IPS-20b (cell line): ENCODE measurements at regions not wholly inside any gene's neighbourhood (a gene's known extent, or its start where the extent isn't known, plus 50 kb on each side); places are given as distances from the start of the nearest gene placed in this dataset.

Experiments
- H3K27ac ChIP-seq: one replicate; pipeline ENCODE4 v1.5.1; 2013; ENCODE audit warnings: low read length
- H3K27me3 ChIP-seq: 2 replicates; pipeline ENCODE4 v1.6.1; 2013; ENCODE audit warnings: mild to moderate bottlenecking, low read length, inconsistent platforms; ENCODE audit not compliant: insufficient read depth
- H3K36me3 ChIP-seq: 2 replicates; pipeline ENCODE4 v1.6.1; 2013; ENCODE audit warnings: low read depth, mild to moderate bottlenecking, inconsistent platforms, low read length, moderate library complexity; ENCODE audit not compliant: insufficient read depth
- H3K4me1 ChIP-seq: 2 replicates; pipeline ENCODE4 v1.6.1; 2013; ENCODE audit warnings: mild to moderate bottlenecking, control low read depth, inconsistent platforms, low read length, moderate library complexity; ENCODE audit not compliant: insufficient read depth
- H3K4me3 ChIP-seq: 2 replicates; pipeline ENCODE4 v1.5.1; 2013; ENCODE audit warnings: mild to moderate bottlenecking, low read length, inconsistent platforms
- H3K9ac ChIP-seq: 2 replicates; pipeline ENCODE4 v1.6.1; 2013; ENCODE audit warnings: low read depth, mild to moderate bottlenecking, inconsistent platforms, low read length, moderate library complexity
- H3K9me3 ChIP-seq: 2 replicates; pipeline ENCODE4 v1.6.1; 2013; ENCODE audit warnings: mild to moderate bottlenecking, low read depth, low read length, inconsistent platforms; ENCODE audit not compliant: insufficient read depth

- H3K27me3 ChIP-seq: no peaks in the 10 kb centered on the region
- no peaks in the 10 kb centered on the region for H3K4me1 ChIP-seq
- no peak overlapping the region for H3K27ac ChIP-seq
- no peak overlapping the region for H3K4me3 ChIP-seq
- H3K36me3 ChIP-seq: no peaks in the 10 kb centered on the region
- no peaks in the 10 kb centered on the region for H3K9me3 ChIP-seq
- H3K9ac ChIP-seq: no peak overlapping the region
These were observed 444.3 kb upstream of the GRIA3 start for GRCh38 chrX:122739770-122740169.

DNA sequence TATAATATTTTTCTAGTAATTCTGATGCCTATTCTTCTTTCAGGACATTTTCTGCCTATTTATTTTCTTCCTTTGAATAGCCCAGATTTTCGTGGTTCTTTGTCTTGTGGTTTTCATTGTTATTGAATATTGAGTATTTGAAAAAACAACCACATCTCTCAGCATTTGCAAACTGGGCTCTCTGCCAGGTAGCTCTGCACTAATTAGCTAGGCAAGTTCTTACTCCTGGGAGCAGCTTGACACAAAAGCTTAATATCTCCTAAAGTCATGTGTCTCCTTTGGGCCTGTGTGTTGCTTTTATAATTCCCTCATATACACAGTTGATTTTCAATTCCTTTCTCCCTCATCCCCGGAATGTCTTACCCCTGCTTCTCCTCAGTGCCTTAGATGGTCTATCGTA is 413.5 kb upstream of the GRIA3 start:
- no peak overlapping the region for H3K27ac ChIP-seq

GRCh38 chrX:122771933-122772332 is 412.1 kb upstream of the GRIA3 start:
- Histone ChIP-seq H3K27me3 (no peaks in the 10 kb centered on the region), H3K4me3 (no peak overlapping the region), H3K4me1 (no peaks in the 10 kb centered on the region), H3K36me3 (no peaks in the 10 kb centered on the region), H3K27ac (no peak overlapping the region), H3K9me3 (no peaks in the 10 kb centered on the region), H3K9ac (no peak overlapping the region)

More for the DNA sequence above, 413.5 kb upstream of the GRIA3 start:
- Histone ChIP-seq H3K36me3 (no peaks in the 10 kb centered on the region), H3K4me3 (no peak overlapping the region), H3K9ac (no peak overlapping the region), H3K27me3 (no peaks in the 10 kb centered on the region), H3K4me1 (no peaks in the 10 kb centered on the region), H3K9me3 (no peaks in the 10 kb centered on the region)

DNA sequence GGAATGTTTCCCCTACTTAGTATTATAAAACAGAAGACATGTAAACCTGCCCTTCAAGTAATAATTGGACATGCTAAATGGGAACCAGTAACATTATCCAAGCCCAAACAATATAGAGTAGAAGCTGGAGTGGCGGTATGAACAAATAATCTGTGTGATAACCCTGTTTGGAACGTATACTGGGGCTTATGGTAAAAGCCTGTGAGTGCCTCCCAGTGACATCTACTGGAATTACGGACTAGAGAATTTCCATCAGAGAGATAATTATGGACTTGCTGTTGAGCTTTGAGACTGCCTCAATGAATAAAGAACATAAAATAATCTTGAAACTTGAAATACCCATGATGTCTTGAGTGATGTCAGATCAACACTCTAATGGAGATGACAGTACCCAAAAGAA is 406.3 kb upstream of the GRIA3 start:
- no peaks in the 10 kb centered on the region for H3K27me3 ChIP-seq

DNA sequence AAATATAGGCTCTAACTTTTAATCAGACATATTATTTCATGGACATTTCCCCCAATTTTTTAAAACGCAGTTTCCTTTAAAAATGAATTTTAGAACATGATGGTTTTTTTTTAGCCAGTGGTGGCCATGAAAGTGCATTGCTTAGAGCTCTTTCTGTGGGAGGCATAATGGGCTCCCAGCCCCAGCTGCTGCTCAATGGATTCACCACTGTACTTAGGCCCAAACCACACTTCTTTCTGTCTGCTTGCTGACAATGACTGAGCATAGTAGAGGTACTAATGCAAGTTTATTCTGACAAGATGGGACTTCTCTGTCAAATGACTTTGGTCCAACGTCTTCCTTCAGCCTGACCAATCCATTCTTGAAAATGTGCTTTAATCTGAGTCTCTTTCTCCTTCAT is 400.2 kb upstream of the GRIA3 start:
- Histone ChIP-seq H3K36me3 (no peaks in the 10 kb centered on the region), H3K9me3 (no peaks in the 10 kb centered on the region), H3K27me3 (no peaks in the 10 kb centered on the region), H3K9ac (no peak overlapping the region), H3K27ac (no peak overlapping the region), H3K4me1 (no peaks in the 10 kb centered on the region), H3K4me3 (no peak overlapping the region)

More for the DNA sequence above, 406.3 kb upstream of the GRIA3 start:
- Histone ChIP-seq H3K36me3 (no peaks in the 10 kb centered on the region), H3K9me3 (no peaks in the 10 kb centered on the region), H3K4me1 (no peaks in the 10 kb centered on the region), H3K27ac (no peak overlapping the region), H3K4me3 (no peak overlapping the region), H3K9ac (no peak overlapping the region)

GRCh38 chrX:122787231-122787630 is 396.8 kb upstream of the GRIA3 start:
- H3K36me3 ChIP-seq: no peaks in the 10 kb centered on the region
- no peaks in the 10 kb centered on the region for H3K9me3 ChIP-seq
- H3K9ac ChIP-seq: no peak overlapping the region
- no peaks in the 10 kb centered on the region for H3K4me1 ChIP-seq
- no peaks in the 10 kb centered on the region for H3K27me3 ChIP-seq
- H3K4me3 ChIP-seq: no peak overlapping the region
- no peak overlapping the region for H3K27ac ChIP-seq

DNA sequence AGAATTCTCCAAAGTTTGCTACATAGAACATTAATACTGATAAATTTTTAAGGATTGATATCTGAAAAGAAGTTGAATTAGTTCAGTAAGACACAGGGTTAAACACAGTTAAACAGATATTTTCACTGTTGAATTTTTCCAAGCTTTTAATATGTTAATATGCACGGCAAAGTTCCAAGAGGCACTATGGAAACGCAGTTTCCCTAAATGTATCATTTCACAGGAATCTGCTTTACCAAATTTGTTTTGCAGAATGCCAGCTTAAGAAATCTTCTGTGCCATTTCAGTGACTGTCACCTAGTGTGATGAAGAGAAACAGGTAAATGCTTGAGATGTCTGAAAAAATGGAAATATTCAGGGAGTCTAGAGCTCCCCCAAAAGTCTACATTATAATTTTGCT is 395.9 kb upstream of the GRIA3 start:
- no peaks in the 10 kb centered on the region for H3K27me3 ChIP-seq
- no peak overlapping the region for H3K27ac ChIP-seq
- no peaks in the 10 kb centered on the region for H3K9me3 ChIP-seq
- H3K36me3 ChIP-seq: no peaks in the 10 kb centered on the region
- no peak overlapping the region for H3K4me3 ChIP-seq
- H3K4me1 ChIP-seq: no peaks in the 10 kb centered on the region
- no peak overlapping the region for H3K9ac ChIP-seq

DNA sequence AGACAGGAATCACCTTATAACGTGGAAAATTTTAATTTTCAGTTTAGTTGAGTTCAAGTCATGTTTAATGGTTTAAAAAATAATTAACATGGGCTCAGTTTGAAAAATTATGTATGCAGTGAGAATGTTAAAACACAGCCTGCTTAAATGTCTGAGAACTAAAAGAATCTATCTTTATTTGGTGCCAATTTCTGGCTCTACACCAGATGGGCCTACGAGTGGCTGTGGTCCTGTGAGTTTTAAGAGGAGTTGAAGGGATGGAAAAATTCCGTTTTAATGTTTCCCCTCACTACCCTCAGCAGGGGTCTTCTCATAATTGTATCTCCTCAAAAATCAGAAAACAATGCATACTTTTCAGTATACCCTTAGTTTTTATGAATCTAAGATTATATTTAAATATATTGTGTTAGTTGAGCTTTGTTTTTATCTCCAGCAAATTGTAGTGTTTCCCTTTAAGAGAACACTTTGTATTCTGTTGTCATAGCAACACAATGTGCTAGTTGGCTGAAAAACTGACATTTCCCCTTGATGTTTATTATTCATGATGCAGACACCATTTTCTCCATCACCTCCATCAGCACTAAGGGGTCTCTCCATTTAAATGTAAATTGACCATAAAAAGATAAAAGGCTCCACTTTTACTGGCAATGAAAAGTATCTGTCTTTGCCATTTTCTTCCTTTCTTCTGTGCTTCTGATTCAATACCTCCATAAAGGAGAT is 393.5 kb upstream of the GRIA3 start:
- H3K9ac ChIP-seq: no peak overlapping the region
- no peaks in the 10 kb centered on the region for H3K27me3 ChIP-seq
- no peaks in the 10 kb centered on the region for H3K4me1 ChIP-seq
- no peaks in the 10 kb centered on the region for H3K9me3 ChIP-seq
- H3K36me3 ChIP-seq: no peaks in the 10 kb centered on the region
- H3K4me3 ChIP-seq: no peak overlapping the region
- no peak overlapping the region for H3K27ac ChIP-seq

DNA sequence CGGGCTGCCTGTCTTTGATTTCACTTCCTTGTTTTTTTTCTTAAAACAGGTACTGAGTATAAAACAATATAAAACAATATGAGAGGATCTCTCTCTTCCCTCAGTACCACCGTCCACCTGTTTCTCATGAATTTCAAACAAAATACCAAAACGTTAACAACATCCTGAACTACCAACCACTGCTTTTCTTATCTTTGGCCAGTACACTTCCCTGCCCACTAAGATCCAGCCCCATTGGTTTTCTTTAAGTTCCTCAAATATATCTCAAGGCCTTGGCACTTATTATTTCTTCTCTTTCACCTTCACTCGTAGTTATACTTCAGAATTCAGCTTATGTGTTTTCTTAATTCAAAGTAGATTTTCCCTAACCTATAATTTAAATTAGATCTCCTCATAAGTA is 370.2 kb upstream of the GRIA3 start:
- Histone ChIP-seq H3K4me1 (no peaks in the 10 kb centered on the region), H3K9ac (no peak overlapping the region), H3K4me3 (no peak overlapping the region), H3K27ac (no peak overlapping the region), H3K27me3 (no peaks in the 10 kb centered on the region), H3K36me3 (no peaks in the 10 kb centered on the region), H3K9me3 (no peaks in the 10 kb centered on the region)

DNA sequence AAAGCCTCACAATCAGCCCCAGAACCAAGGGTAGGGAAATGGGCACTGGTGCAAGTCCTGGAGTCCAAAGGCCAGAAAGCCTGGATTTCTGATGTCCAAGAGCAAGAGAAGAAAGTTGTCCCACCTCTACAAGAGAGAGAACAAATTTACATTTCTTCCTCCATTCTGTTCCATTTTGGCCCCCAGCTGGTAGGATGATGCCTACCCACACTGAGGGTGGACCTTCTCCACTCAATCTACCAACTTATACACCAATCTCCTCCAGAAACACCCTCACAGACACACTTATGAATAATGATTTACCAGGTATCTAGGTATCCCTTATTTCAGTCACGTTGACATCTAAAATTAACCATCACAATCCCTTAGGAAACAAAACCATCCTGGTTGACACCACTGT is 367.8 kb upstream of the GRIA3 start:
- no peaks in the 10 kb centered on the region for H3K4me1 ChIP-seq
- no peak overlapping the region for H3K27ac ChIP-seq
- H3K36me3 ChIP-seq: no peaks in the 10 kb centered on the region
- H3K27me3 ChIP-seq: no peaks in the 10 kb centered on the region
- no peak overlapping the region for H3K4me3 ChIP-seq
- no peak overlapping the region for H3K9ac ChIP-seq
- no peaks in the 10 kb centered on the region for H3K9me3 ChIP-seq

DNA sequence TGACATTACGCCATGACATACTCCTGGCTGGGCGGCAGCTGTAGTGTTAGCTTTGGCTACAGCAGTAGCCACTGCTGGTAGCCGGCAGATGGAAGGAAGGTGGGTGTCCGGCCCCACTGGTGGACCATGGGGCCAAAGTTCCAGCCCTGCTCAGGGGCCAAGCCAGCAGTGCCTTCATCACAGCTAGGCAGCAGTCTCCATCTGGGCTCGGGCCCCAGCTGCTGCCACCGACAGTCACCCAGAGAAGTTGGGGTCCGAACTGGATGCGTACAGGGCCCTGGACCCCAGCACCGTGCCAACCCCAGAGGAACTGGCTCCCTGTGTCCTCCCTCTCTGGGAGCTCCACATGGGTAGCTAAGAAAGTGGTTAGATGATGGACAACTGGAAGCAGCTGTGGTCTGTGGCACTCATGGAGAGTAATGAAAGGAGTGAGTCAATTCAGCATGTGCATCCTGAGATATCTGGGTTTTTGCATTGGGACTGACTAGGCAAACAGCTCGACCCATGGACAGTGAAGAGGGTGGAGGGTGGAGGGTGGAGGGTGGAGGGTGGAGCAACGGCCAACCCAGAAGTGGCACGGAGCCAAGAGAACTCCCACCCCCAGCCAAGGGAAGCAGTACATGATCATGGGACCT is 366.6 kb upstream of the GRIA3 start:
- H3K9me3 ChIP-seq: no peaks in the 10 kb centered on the region
- no peak overlapping the region for H3K9ac ChIP-seq
- H3K27me3 ChIP-seq: no peaks in the 10 kb centered on the region
- H3K27ac ChIP-seq: no peak overlapping the region
- H3K36me3 ChIP-seq: no peaks in the 10 kb centered on the region
- no peaks in the 10 kb centered on the region for H3K4me1 ChIP-seq
- H3K4me3 ChIP-seq: no peak overlapping the region

- Histone ChIP-seq H3K9me3 (no peaks in the 10 kb centered on the region; the same call in 1 of the 2 replicates), H3K27ac (no peak overlapping the region), H3K4me1 (no peaks in the 10 kb centered on the region), H3K4me3 (no peak overlapping the region), H3K27me3 (no peaks in the 10 kb centered on the region), H3K36me3 (no peaks in the 10 kb centered on the region), H3K9ac (no peak overlapping the region)
These were observed 366.0 kb upstream of the GRIA3 start for GRCh38 chrX:122818068-122818467.
